EH (cell line): ENCODE measurements at regions not wholly inside any gene's neighbourhood (a gene's known extent, or its start where the extent isn't known, plus 50 kb on each side); places are given as distances from the start of the nearest gene placed in this dataset.

ENCODE experiments used
- DNase-seq: peaks from one replicate; pipeline ENCODE4 v3.0.0-alpha.2; 2015; ENCODE audit warnings: low read depth

DNA sequence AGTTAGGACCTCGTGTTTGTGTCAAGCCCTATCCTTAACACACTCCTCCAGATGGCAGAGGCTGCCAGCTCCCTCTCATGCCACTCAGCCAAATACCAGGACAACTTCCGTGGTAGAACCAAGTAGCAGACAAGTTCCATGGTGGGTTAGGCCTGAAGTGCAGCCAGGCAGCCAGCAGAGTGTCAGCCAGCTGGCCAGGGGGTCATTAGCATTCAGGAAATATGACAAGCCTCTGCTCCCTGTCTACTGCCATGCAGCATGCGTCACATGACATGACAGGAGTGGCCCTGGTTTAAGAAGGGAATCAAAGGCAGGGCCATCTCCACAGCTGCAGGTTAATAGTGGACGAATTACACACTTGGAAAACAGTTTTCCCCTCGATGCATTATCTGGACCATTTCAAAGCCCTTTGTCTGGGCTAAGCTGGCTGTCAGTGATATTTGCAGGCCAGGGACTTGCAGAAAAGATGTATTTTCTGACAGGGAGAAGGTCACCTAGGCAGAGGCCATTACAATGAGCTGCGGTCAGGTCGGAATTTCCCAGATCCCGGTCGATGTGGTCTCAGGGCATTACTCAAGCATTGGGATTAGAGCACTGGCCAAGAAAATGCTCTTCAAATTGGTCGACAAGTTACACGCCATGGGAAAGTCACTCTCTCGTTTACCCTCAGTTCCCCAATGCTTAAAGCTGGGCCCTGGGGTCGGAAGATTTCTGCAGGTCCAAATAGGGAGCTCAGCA, 461.7 kb upstream of the CADM1 start:
- DNase-seq = no peak

DNA sequence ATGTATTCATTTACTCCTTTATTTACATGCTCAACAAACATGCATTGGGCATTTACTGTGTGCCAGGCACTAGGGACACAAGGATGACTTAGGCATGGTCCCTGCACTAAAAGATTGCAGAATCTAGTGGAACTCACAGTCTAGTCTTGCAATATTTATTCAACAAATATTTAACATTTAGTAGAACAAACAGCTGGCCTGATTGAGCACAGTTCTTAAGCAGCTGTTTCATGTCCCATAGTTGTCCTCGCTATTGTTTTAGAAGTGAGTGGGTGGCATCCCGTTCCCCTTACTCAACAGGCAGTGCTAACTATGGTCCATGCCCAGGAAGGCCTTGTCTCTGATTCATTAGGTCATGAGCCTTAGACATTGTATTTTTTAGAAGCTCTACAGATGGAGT, 459.9 kb upstream of the CADM1 start:
- no peak for DNase-seq

DNA sequence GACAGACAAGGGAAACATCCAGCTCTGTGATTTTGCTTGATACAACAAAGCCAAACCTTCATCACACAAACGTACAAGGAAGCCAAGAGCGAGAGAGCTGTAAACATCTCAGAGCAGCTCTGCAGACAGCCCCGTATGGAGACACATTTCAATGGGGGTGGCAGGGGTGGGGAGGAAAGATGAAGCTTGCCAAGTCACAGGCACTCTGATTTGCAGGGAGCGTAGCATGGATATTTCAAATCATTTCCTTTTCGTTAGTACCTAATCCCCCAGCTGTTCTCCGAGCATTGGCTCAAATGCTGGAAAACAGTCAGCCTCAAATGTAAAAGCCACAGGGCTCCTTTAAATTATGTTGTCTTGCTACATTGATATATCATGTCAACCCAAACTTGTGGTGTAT, 458.9 kb upstream of the CADM1 start:
- no peak for DNase-seq

DNA sequence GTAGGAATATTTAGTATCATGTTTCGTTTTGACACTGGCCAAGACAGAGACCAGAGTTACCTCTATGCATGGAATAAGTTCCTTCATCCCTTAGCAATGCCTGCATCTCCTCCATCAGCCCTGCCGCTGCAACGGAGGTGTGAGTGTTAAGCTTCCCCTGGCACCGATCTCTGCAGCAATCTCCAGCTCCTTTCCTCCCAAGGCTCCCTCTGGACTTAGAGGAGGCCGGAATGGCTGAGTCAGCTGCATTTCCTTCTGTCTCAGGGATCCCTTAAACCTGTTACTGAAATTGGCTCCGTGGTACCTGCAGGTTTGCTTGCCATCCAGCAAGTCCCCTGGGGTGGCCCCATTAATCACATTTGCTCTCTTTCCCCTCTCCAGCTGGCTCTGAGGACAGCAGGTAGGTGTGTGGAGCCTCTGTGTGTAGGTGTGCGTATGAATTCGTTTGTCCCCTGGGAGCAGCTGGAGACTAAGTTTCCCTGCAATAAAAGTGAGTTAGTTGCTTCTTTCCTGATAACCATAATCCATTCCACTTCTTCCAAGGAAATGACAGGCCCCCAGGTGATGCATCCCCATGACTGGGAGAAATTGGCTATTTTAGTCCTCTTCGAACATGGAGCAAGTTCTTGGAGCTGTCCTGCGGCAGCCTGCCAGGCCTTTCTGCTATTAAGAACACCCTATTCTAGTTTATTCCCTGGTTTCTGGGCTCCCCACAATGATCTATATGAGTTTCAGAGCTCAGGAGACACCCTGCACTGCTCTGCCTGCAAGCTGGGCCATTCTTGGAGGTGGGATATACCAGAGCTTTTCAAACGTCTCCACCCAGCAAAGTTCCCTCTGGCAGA, 457.2 kb upstream of the CADM1 start:
- DNase-seq = no peak

DNA sequence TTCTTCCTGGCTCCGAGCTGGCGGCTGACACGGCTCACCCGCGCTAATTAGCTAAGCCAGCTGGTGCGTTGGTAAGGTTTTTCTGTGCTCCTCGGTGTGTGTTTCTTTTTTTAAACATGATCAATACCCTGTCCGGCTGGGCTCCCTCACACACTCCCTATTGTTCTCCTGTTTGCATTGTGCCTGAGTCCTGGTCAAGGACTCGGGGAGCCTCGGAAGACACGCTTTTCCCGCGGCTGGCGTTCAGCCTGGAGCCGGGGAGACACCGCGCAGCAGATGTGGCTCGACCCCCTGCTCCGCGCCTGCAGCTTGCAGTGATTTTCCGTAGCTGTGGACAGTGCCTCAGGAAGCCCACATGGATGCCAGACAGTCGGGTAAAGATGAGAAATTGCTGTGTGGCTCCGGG, 454.9 kb upstream of the CADM1 start:
- no peak for DNase-seq

DNA sequence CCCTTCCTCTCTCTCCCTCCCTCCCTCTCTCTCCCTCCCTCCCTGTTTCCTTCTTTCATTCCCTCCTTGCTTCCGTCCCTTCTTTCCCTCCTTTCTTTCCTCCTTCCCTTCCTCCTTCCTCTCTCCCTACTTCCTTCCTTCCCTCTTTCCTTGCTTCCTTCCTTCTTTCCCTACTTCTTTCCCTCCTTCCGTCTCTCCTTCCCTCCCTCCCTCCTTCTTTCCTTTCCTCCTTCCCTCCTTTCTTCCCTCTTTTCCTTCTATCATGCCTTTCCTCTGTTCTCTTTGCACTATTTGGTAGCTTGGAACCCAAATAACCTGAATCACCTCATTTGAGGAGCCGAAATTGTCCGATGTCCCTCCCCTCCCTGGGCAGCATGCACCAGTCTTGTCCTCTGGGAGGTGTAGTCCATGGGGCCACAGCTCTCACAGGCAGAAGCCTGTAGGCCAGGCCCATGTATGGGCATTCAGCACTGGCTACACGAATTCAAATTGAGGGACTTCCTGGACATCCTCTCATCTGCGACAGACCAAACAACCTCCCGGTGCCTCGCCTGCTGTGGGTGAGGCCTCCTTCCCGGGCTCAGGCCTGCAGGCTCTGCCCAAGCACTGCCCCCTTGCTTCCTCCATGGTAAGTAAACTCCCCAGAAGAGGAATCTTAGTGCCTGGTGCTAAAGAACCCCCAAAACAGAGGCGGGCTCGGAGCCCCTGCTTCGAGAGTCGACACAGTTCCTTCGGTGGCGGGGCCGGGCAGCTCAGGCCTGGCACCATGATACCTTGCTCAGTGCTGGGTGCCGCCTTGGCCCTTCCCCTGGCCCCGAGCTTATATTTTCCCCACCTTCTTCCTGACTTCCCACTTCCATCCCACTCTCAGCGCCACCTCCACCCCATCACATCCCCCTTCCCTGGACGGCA, 454.1 kb upstream of the CADM1 start:
- no peak for DNase-seq

DNA sequence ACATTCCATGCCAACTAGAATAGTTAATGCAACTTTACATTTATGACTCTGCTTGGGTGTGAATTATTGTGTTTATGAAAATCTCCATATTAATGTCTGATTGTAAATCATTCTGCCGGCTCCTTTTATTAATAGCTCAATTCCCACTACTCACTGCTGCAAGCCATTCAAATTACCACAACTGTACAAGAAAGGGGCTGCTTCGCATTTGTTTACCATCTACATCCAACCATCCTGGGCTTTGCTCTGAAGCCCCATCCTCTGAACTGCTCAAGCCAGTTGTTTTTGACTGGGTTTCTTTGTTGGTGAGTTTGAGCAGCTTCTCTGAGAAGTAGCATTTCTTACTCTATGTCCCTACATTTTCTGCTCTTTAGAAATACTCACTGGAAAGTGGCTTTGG, 451.6 kb upstream of the CADM1 start:
- DNase-seq = no peak

DNA sequence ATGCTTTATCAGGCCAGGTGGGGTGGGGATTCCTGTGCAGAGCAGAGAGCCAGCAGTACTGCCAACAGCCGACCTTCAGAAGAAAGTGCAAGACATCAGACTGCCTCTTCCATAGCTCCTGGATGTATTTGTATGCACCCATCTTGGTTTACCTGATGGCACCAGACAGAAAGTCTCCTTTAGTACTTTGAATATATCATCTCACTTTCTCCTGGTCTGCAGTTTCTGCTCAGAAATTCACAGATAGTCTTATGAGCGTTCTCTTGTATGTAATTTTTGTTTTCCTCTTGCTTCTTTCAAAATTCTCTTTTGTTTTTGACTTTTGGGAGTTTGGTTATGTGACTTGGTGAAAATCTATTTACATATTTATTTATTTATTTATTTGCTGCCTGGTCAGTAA, 446.4 kb upstream of the CADM1 start:
- DNase-seq = no peak

DNA sequence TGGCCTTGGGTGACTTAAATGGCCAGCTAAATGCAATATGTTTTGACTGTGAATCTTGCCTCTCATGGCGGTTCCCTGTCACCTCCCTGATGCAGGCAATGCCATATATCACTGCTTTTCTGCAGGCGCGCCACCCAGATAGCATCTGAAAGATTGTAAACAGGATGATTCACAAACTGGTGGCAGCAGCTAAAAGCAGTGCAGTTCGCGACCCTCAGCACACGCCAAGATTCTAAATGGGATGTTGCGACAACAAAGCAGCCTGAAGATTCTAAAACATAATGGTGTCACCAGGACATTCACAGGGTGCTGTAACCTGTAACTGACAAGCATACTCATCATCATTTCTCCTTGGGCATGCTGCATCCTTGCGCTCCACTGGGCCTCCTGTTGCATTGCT, 440.4 kb upstream of the CADM1 start:
- no peak for DNase-seq

DNA sequence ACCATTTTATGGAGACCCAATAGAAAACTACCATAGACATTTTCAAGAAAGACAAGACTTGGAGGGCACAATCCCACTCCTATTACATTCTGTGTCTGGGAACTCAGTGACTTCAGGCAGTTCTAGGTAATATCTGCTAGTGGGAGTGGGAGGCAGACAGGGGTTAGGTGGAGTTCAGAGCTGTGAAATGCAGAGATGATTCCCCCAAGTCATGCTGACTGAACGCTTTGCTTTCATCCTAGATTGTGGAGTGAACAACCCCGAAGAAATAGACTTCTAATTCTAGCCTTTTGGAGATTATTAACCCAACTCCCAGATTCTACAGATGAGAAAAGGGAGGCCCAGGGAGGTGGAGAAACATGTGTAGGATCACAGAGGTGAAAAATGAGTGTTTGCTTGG, 437.8 kb upstream of the CADM1 start:
- DNase-seq = no peak

DNA sequence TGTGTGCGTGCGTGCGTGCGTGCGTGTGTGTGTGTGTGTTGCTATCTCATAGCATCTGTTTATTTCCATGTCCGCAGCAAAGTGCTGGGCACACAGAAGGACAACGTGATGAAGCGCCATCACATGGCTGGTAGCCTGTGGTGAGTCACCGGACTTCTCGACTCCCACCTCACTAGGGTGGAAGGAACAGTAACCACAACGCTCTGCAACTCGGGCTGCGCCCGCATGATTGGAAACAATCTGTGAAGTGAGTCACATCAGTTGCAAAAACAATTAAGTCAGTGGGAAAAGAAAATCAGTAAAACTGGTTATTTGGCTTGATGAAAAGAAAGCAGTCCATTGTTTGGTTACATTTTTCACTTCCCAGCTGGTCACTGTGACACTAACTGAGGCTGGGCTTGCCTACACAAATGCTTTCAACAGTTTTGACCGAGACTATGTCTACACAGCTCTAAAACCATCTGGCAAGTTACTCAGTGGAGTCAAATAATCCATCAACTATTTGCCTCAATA, 437.3 kb upstream of the CADM1 start:
- no peak for DNase-seq

DNA sequence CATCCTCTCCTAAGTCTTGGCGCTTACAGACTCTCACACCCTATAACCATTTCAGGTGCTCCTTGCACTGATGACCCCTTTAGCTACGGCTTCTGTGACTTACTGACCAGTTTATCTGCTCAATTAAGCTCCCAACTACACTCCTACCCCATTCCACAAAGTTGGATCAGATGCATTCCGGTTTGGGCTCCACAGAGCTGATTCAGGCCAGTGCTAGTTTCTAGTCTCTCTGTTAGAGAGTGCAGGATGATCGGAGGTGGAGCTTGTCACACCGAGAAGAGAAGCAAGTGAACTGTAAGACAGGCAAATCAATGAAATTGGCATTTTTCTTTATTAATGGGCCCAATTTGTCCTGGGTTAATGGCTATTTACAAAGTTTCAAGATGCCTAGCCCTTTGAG, 436.8 kb upstream of the CADM1 start:
- DNase-seq = no peak

DNA sequence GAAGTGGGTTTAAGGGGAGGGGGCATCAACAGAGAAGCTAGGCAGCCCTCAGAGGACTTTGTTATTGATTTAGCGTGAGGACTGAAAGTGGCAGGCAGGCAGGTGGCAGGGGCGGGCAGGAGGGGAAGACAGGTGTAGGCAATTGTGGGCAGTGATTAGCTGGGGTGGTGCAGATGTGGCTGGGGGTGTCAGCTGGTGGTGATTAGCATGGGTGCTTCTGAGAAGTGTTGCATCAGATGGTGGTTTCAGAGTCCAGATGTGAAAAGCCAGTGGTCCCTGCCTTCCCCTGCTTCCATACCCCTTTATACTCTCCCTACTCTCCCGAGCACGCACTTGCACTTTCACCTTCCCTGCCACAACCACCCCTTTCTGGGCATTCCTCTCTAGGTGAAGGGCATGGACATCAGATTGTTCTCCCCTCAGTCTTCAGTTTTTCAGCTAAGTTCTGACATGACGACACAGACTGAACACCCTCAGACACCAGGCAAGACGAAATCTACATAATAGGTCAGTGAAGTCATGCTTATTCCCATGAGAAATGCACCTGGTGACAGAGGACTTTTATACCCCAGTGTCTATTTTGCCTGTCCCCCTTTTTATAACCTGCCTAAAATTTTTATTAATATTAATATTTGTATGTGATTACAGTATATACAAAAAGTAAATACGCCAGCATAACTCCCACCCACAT, 435.7 kb upstream of the CADM1 start:
- DNase-seq = no peak

DNA sequence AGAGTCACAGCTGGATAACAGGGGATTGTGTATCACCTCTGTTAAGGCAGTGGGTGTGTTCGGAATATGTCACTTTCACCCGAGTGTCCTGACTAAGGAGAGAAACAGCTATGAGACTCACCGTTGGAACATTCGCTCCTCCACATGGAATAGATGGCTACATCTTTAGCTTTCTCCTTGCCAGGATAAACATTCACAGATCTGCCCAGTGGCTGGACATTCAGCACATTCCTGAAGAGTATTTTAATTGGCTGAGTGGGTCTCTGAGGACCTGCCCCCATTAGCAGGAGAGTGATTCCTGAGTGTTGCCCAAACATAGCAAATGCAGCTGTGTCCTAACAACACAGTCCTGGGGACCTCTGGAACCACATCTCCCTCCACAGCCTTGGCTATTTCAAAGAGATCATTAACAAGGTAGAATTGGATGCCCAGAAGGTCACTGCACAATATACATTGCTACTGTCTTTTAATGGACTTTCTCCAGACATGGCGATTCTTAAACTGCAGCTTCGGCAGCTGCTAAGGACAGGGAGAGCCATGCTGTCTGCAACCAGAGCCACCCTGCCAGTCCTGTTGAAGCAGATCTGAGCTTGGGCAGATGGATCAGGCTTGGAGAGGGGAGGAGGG, 435.0 kb upstream of the CADM1 start:
- no peak for DNase-seq

DNA sequence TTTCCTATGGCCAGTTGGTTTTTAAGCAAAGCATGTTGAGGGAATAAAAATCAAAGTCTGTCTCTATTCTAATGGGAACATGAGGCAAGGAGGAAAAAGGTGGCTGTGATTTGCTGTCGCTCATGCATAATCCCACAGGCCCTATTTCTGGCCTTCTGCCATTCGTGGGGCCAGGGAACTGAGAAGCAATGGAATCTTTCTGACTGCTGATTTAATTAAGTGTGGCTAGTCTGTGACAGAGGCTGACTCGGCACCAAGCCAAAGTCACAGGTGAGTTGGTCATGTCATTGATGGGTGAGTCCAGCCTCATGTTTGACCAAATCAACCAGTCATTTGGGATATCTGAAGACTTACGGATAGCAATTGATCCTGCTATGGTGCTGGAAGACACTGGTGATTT, 429.3 kb upstream of the CADM1 start:
- DNase-seq = no peak

DNA sequence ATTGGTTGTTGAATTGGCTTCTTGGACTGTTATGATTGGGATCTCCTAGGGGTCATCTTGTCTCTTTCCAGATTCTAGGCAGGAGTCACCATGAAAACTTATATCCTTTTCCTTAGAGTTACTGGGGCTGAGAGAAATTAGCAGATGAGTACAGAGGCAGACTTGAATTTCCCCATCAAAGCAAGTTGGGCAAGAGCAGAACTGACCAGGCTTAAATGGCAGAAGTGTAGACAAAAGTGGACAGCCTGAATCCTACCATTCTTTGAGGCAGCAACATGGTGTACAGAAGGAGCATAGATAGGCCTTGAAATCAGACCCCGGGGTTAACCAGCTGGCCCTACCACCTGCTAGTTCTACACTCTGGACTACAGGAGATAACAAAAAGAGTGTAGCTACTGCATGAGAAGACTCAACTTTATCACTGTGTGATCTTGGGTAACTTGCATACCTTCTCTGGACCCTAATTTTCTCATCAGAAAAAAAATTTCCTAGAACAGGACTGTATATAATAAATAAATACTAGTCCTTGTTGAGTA, 427.4 kb upstream of the CADM1 start:
- no peak for DNase-seq

DNA sequence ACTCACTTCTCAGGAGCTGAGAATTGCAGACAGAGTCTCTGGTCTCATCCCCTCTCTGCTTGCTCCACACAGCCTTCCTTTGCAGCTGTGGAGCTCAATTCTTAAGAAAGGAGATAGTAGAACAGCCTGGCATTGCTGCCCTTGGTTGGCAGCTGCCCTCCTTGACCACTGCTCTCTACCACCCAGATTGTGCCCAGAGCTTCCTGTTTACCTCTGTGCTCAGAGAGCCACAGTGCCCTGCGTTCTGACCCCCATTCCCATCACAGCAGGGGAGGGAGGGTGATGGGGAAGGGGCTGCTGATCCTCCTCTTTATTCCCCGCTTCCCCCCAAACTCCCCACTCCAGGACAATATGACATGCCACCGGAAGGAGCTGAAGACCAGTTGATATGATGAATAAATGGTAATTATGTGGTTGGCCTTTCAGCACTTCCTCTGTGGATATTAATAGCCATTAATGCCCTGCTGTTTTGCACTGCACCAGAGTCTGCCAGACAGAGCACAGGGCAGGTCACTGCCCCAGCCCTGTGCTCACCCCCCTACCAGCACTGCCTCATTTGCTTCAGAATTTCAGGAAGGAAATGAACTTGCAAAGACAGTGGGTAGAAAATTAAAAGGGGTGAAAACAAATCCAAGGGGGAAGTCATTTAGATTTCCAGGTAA, 426.8 kb upstream of the CADM1 start:
- no peak for DNase-seq

DNA sequence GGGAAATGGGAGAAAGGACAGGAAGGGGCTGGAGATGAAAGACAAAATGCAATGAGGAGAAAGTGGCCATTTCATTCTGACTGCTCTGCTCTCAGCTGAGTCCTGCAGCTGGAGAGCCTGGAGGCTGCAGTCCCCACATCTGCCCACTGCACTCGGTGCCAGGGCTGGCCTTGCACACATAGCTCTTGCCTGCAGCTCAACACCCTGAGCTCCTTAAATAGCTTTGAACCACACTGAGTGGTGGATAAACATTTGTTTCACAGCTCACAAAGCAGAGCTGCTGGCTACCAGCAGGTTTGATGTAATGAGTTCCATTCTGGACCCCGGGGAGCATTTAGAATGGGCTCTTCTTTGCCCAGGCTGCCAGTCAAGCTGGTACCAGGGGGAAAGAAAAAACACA, 426.1 kb upstream of the CADM1 start:
- DNase-seq = no peak

DNA sequence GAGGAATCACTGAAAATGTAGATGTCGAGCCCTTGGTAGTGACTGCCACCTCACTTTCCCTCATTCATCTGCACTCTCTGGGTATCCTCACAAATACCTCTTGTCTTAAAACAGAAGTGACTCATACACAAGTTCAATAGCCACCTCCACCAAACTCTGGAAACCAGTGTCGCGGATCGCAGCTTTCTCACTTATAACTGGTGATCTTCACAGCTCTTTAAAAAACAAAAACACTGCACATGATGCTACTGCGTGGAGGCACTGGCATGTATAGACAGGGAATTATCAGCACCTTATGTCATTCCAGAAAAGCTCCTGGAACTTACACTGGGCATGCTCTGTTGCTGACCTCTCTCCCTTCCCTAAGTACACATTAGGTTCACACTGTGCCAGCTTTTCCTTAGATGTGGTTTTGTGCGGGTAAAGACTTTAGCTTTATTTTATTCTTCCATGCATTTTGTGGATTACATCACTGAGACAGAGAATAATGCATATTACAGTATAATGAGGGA, 425.5 kb upstream of the CADM1 start:
- DNase-seq = no peak

DNA sequence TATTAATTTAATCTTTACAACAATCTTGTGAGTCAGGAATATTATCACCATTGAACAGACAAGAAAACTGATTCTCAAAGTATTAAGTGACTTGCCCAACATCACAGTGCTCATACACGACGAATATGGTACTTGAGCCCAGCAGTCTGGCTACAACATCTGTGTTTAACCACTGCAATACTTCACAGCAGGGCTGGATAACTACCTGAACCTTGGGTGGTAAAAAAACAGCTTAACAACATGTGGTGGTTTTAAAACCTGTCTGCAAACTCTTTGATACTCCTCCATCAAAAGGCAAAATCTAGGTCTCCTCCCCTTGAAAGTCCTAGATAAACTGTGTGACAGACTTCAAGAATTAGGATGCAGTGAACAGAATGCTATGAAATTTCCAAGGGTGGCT, 424.6 kb upstream of the CADM1 start:
- no peak for DNase-seq
